HG03095 (cell line): ENCODE measurements at regions not wholly inside any gene's neighbourhood (a gene's known extent, or its start where the extent isn't known, plus 50 kb on each side); places are given as distances from the start of the nearest gene placed in this dataset.

Experiments used
- ATAC-seq: cut with Tn5 transposase; IDR thresholded peaks from one replicate; pipeline ENCODE4 v1.9.1; 2021; ENCODE audit warnings: moderate library complexity; ENCODE audit not compliant: unreplicated experiment

GRCh38 chr1:188895611-188896010, 1582.1 kb downstream of the BRINP3 start:
- no peak for ATAC-seq

- ATAC-seq = no peak
These were observed 1574.4 kb downstream of the BRINP3 start for GRCh38 chr1:188903241-188903640.

- ATAC-seq = no peak
These were observed 1573.5 kb downstream of the BRINP3 start for GRCh38 chr1:188904201-188904600.

- ATAC-seq = no peak
These were observed 1570.6 kb downstream of the BRINP3 start for GRCh38 chr1:188906921-188907641.

- no peak for ATAC-seq
These were observed 1547.3 kb downstream of the BRINP3 start for GRCh38 chr1:188930382-188930781.

GRCh38 chr1:188931506-188931905, 1546.2 kb downstream of the BRINP3 start:
- no peak for ATAC-seq

- ATAC-seq = no peak
These were observed 1539.6 kb downstream of the BRINP3 start for GRCh38 chr1:188937965-188938551.

- ATAC-seq = no peak
These were observed 1535.7 kb downstream of the BRINP3 start for GRCh38 chr1:188941986-188942385.

- no peak for ATAC-seq
These were observed 1528.0 kb downstream of the BRINP3 start for GRCh38 chr1:188949701-188950100.

- no peak for ATAC-seq
These were observed 1519.1 kb downstream of the BRINP3 start for GRCh38 chr1:188958461-188959115.

GRCh38 chr1:188986745-188987417, 1490.8 kb downstream of the BRINP3 start:
- no peak for ATAC-seq

- ATAC-seq = no peak
These were observed 1489.1 kb downstream of the BRINP3 start for GRCh38 chr1:188988589-188988988.

GRCh38 chr1:188991221-188991930, 1486.3 kb downstream of the BRINP3 start:
- no peak for ATAC-seq

GRCh38 chr1:189007824-189008223, 1469.8 kb downstream of the BRINP3 start:
- ATAC-seq = no peak

- ATAC-seq = no peak
These were observed 1456.1 kb downstream of the BRINP3 start for GRCh38 chr1:189021577-189021976.

- ATAC-seq = no peak
These were observed 1455.6 kb downstream of the BRINP3 start for GRCh38 chr1:189022015-189022414.

- no peak for ATAC-seq
These were observed 1450.2 kb downstream of the BRINP3 start for GRCh38 chr1:189027512-189027911.

- no peak for ATAC-seq
These were observed 1444.5 kb downstream of the BRINP3 start for GRCh38 chr1:189033169-189033568.

- no peak for ATAC-seq
These were observed 1441.0 kb downstream of the BRINP3 start for GRCh38 chr1:189036628-189037027.

- no peak for ATAC-seq
These were observed 1431.5 kb downstream of the BRINP3 start for GRCh38 chr1:189046127-189046526.

- ATAC-seq = no peak
These were observed 1392.9 kb downstream of the BRINP3 start for GRCh38 chr1:189084811-189085210.
